Smooth muscle cell (in vitro differentiated cells): ENCODE measurements at regions not wholly inside any gene's neighbourhood (a gene's known extent, or its start where the extent isn't known, plus 50 kb on each side); places are given as distances from the start of the nearest gene placed in this dataset.
"Not testable (repeated sequence)": the region's sequence is repeated elsewhere in the genome, so short reads cannot be mapped to it uniquely, and the experiment has no call there.

Experiments used
- DNase-seq: peaks from one replicate; lab custom pipeline; 2025; ENCODE audit not compliant: unreplicated experiment; lab: John Stamatoyannopoulos, UW
- H2AFZ ChIP-seq: fragments of 200-600 bp; sonication (generic); 2 replicates; pipeline ENCODE4 v1.6.0; 2016; ENCODE audit warnings: antibody characterized with exemption, low read depth, mild to moderate bottlenecking
- H3F3A ChIP-seq: fragments of 200-600 bp; sonication (generic); 2 replicates; pipeline ENCODE4 v1.6.0; 2017; ENCODE audit warnings: antibody characterized with exemption, low read depth
- H3K27ac ChIP-seq: fragments of 200-600 bp; sonication (generic); 2 replicates; pipeline ENCODE4 v1.5.1; 2016; ENCODE audit warnings: low read depth, mild to moderate bottlenecking
- H3K27me3 ChIP-seq: fragments of 200-600 bp; sonication (generic); 2 replicates; pipeline ENCODE4 v1.6.1; 2016; ENCODE audit warnings: low read depth, mild to moderate bottlenecking
- H3K36me3 ChIP-seq: fragments of 200-600 bp; sonication (generic); 2 replicates; pipeline ENCODE4 v1.5.1; 2016; ENCODE audit warnings: low read depth
- H3K4me1 ChIP-seq: fragments of 200-600 bp; sonication (generic); 2 replicates; pipeline ENCODE4 v1.5.1; 2016; ENCODE audit warnings: low read depth
- H3K4me2 ChIP-seq: fragments of 200-600 bp; sonication (generic); 2 replicates; pipeline ENCODE4 v1.6.0; 2016; ENCODE audit warnings: mild to moderate bottlenecking
- H3K4me3 ChIP-seq: fragments of 200-600 bp; sonication (generic); 2 replicates; pipeline ENCODE4 v1.5.1; 2016; ENCODE audit warnings: mild to moderate bottlenecking
- H3K79me2 ChIP-seq: fragments of 200-600 bp; sonication (generic); 2 replicates; pipeline ENCODE4 v1.6.0; 2016; ENCODE audit warnings: low read depth, mild to moderate bottlenecking
- H3K9ac ChIP-seq: fragments of 200-600 bp; sonication (generic); 2 replicates; pipeline ENCODE4 v1.6.0; 2016; ENCODE audit warnings: low read depth
- H3K9me3 ChIP-seq: fragments of 200-600 bp; sonication (generic); replicated peaks from 2 replicates; pipeline ENCODE4 v1.5.1; 2016; ENCODE audit warnings: low read depth
- H4K20me1 ChIP-seq: fragments of 200-600 bp; sonication (generic); 2 replicates; pipeline ENCODE4 v1.6.0; 2016; ENCODE audit warnings: low read depth
- CTCF ChIP-seq: fragments of 200-600 bp; sonication (generic); IDR thresholded peaks from 2 replicates; pipeline ENCODE4 v1.5.1; 2017; ENCODE audit warnings: borderline replicate concordance, mild to moderate bottlenecking, antibody characterized with exemption; ENCODE audit not compliant: insufficient read depth, poor library complexity, severe bottlenecking
- WGBS: methylation state at CpG from one replicate; pipeline ENCODE4 v1.1.7; 2016; ENCODE audit warnings: low lambda C conversion rate; 5-methylcytosine and 5-hydroxymethylcytosine counted together

- Histone ChIP-seq H3K27ac (no peak overlapping the region), H2AFZ (no peak overlapping the region), H3F3A (peaks cover 3% of the 10 kb centered on the region), H3K27me3 (no peaks in the 10 kb centered on the region), H4K20me1 (no peaks in the 10 kb centered on the region), H3K9ac (no peak overlapping the region), H3K79me2 (no peaks in the 10 kb centered on the region), H3K9me3 (no peaks in the 10 kb centered on the region), H3K36me3 (no peaks in the 10 kb centered on the region), H3K4me3 (no peak overlapping the region), H3K4me1 (peaks cover 7% of the 10 kb centered on the region), H3K4me2 (no peak overlapping the region)
- 70% methylated on average over 10 of the region's 10 CpGs for WGBS
- TF ChIP-seq CTCF = no peak
- no peak for DNase-seq
Measured at GRCh38 chr1:182309631-182310351, 81.8 kb downstream of the GLUL start.

GRCh38 chr1:182308826-182309225, 82.8 kb downstream of the GLUL start:
- Histone ChIP-seq H4K20me1 (no peaks in the 10 kb centered on the region), H3K27me3 (no peaks in the 10 kb centered on the region), H3K36me3 (no peaks in the 10 kb centered on the region), H3K9ac (no peak overlapping the region), H3F3A (no peaks in the 10 kb centered on the region), H3K27ac (no peak overlapping the region), H3K9me3 (no peaks in the 10 kb centered on the region), H3K4me3 (no peak overlapping the region), H2AFZ (no peak overlapping the region), H3K4me1 (peaks cover 4% of the 10 kb centered on the region), H3K4me2 (no peak overlapping the region), H3K79me2 (no peaks in the 10 kb centered on the region)
- no peak for DNase-seq
- no peak for TF ChIP-seq CTCF

GRCh38 chr1:182307486-182307885, 84.1 kb downstream of the GLUL start:
- H3K27ac ChIP-seq, H3K9me3 ChIP-seq, DNase-seq, H4K20me1 ChIP-seq, H3K4me3 ChIP-seq, H3K36me3 ChIP-seq, H2AFZ ChIP-seq, H3K9ac ChIP-seq, H3K79me2 ChIP-seq, H3F3A ChIP-seq, H3K4me2 ChIP-seq, H3K27me3 ChIP-seq, H3K4me1 ChIP-seq: not testable (repeated sequence)
- 96% methylated on average over 8 of the region's 8 CpGs for WGBS

GRCh38 chr1:182305861-182306260, 85.7 kb downstream of the GLUL start:
- Histone ChIP-seq H3K4me3 (no peak overlapping the region), H3K4me2 (no peak overlapping the region)
- no peak for TF ChIP-seq CTCF

More at GRCh38 chr1:182305861-182306260, 85.7 kb downstream of the GLUL start:
- Histone ChIP-seq H3K9ac (no peak overlapping the region), H3K9me3 (no peaks in the 10 kb centered on the region), H3K27me3 (no peaks in the 10 kb centered on the region), H3K4me1 (peaks cover 17% of the 10 kb centered on the region), H3K79me2 (no peaks in the 10 kb centered on the region), H3K36me3 (no peaks in the 10 kb centered on the region), H4K20me1 (no peaks in the 10 kb centered on the region), H2AFZ (no peak overlapping the region), H3F3A (no peaks in the 10 kb centered on the region), H3K27ac (no peak overlapping the region)
- DNase-seq = no peak
